ENCODE measurements at regions not wholly inside any gene's neighbourhood (a gene's known extent, or its start where the extent isn't known, plus 50 kb on each side); places are given as distances from the start of the nearest gene placed in this dataset.

- POLR2A ChIA-PET = no interaction called here
- peaks cover 0 to 6% (median 0%) of the 10 kb centered on the region in 5 donors for H3K9me3 Mint-ChIP-seq
- no peaks in the 10 kb centered on the region for H3K27me3 ChIP-seq (ENCODE audit: insufficient read depth, low read length, poor library complexity, severe bottlenecking)
- H3K4me3 Mint-ChIP-seq = no peak overlapping the region
- H3K4me3 ChIP-seq (ENCODE audit: low read length) = no peak overlapping the region
- no peak overlapping the region for H3K27ac ChIP-seq (ENCODE audit: low read depth, low read length)
- no peak overlapping the region for H3K27ac Mint-ChIP-seq
- no peaks in the 10 kb centered on the region for H3K9me3 ChIP-seq (ENCODE audit: low read length)
- H3K36me3 ChIP-seq (ENCODE audit: insufficient read depth, low read length) = no peaks in the 10 kb centered on the region
- H3K4me1 Mint-ChIP-seq = no peaks in the 10 kb centered on the region
- DNase-seq = no peak
- no peaks in the 10 kb centered on the region for H3K4me1 ChIP-seq (ENCODE audit: insufficient read depth, low read length)
- no peaks in the 10 kb centered on the region for H3K27me3 Mint-ChIP-seq
- CTCF ChIA-PET = no interaction called here
- no peaks in the 10 kb centered on the region for H3K36me3 Mint-ChIP-seq
Observed at GRCh38 chr4:138327338-138327737, 85.2 kb upstream of the SLC7A11 start.

DNA sequence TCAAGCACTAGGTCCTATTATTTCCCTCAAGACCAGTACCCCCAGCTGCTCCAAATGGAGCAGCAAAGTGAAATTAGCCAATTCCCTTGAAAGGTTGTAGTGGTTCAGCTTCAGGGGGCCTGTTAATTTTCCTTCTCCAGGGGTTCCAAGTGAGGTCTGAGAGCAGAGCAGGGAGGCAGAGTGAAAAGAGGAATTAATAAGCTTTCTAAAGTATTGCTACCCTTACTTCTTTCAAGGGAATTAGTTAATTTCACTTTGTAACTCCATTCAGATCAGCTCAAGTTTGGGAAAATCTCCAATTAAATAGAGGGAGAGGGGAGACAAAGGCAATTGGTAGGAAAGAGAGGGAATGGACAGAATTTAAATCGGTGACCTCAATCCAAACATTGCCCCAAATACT, 78.7 kb upstream of the SLC7A11 start:
- Mint-ChIP-seq H3K27me3 (no peaks in the 10 kb centered on the region), H3K36me3 (no peaks in the 10 kb centered on the region), H3K27ac (no peak overlapping the region), H3K9me3 (peaks cover 0 to 6% (median 2%) of the 10 kb centered on the region in 5 donors), H3K4me1 (no peaks in the 10 kb centered on the region), H3K4me3 (no peak overlapping the region)
- Histone ChIP-seq H3K4me1 (ENCODE audit: insufficient read depth, low read length) (no peaks in the 10 kb centered on the region), H3K27ac (ENCODE audit: low read depth, low read length) (no peak overlapping the region), H3K4me3 (ENCODE audit: low read length) (no peak overlapping the region), H3K9me3 (ENCODE audit: low read length) (no peaks in the 10 kb centered on the region), H3K27me3 (ENCODE audit: insufficient read depth, low read length, poor library complexity, severe bottlenecking) (no peaks in the 10 kb centered on the region), H3K36me3 (ENCODE audit: insufficient read depth, low read length) (no peaks in the 10 kb centered on the region)
- DNase-seq = no peak
- POLR2A ChIA-PET = no interaction called here
- CTCF ChIA-PET = no interaction called here

DNA sequence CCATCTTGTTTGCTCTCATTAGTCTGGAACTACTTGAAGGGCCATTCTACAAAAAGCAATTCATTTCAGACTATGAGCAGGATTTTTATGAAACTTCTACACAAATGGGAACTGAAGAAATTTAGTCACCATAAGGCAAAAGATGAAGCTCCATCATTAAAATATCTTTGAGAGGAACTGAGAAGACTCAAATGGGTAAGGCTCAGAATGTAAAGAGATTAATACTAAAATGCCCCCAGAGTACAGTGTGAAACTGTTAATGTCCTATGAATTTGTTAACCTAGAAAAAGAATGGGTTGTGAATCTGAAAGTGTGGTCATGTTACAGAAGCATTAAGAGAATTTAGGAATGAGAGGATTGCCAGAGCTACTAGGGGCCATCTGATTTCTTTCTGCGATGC, 77.9 kb upstream of the SLC7A11 start:
- DNase-seq = no peak
- Mint-ChIP-seq H3K27me3 (no peaks in the 10 kb centered on the region), H3K4me3 (no peak overlapping the region), H3K27ac (no peak overlapping the region), H3K9me3 (peaks cover 0 to 6% (median 3%) of the 10 kb centered on the region in 5 donors), H3K36me3 (no peaks in the 10 kb centered on the region), H3K4me1 (no peaks in the 10 kb centered on the region)
- H3K36me3 ChIP-seq (ENCODE audit: insufficient read depth, low read length) = no peaks in the 10 kb centered on the region
- H3K9me3 ChIP-seq (ENCODE audit: low read length) = no peaks in the 10 kb centered on the region
- H3K4me1 ChIP-seq (ENCODE audit: insufficient read depth, low read length) = no peaks in the 10 kb centered on the region
- no peak overlapping the region for H3K27ac ChIP-seq (ENCODE audit: low read depth, low read length)
- no peak overlapping the region for H3K4me3 ChIP-seq (ENCODE audit: low read length)
- CTCF ChIA-PET = no interaction called here
- H3K27me3 ChIP-seq (ENCODE audit: insufficient read depth, low read length, poor library complexity, severe bottlenecking) = no peaks in the 10 kb centered on the region
- POLR2A ChIA-PET = no interaction called here

GRCh38 chr4:138317175-138317748, 75.1 kb upstream of the SLC7A11 start:
- ChIA-PET POLR2A (no interaction called here), CTCF (no interaction called here)
- H3K4me1 Mint-ChIP-seq = no peaks in the 10 kb centered on the region
- Histone ChIP-seq H3K4me3 (ENCODE audit: low read length) (no peak overlapping the region), H3K9me3 (ENCODE audit: low read length) (no peaks in the 10 kb centered on the region), H3K4me1 (ENCODE audit: insufficient read depth, low read length) (no peaks in the 10 kb centered on the region), H3K36me3 (ENCODE audit: insufficient read depth, low read length) (no peaks in the 10 kb centered on the region), H3K27me3 (ENCODE audit: insufficient read depth, low read length, poor library complexity, severe bottlenecking) (no peaks in the 10 kb centered on the region), H3K27ac (ENCODE audit: low read depth, low read length) (no peak overlapping the region)
- no peaks in the 10 kb centered on the region for H3K27me3 Mint-ChIP-seq
- H3K4me3 Mint-ChIP-seq = no peak overlapping the region
- H3K27ac Mint-ChIP-seq = no peak overlapping the region
- H3K36me3 Mint-ChIP-seq = no peaks in the 10 kb centered on the region
- DNase-seq = no peak
- peaks cover 0 to 7% (median 3%) of the 10 kb centered on the region in 5 donors for H3K9me3 Mint-ChIP-seq

DNA sequence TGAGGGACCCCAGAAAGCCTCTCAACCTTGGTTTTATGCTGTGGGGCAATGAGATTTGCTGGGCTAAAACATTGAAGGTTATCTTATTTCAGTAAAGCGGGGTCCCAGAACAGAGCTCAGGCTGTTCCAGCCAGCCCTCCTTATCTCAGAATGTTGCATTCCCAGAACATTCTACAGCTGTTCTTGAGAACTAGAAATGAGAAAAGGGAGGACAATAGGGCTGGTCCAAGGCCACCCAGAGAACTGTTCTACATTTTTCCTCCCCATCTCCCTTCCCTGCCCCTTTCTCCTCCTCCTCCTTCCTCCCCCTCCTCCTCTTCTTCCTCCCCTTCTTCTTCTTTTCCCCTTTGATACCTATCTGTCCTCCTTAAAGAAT, 70.4 kb upstream of the SLC7A11 start:
- H3K27me3 ChIP-seq (ENCODE audit: insufficient read depth, low read length, poor library complexity, severe bottlenecking) = no peaks in the 10 kb centered on the region
- no peak overlapping the region for H3K27ac ChIP-seq (ENCODE audit: low read depth, low read length)
- no peaks in the 10 kb centered on the region for H3K4me1 ChIP-seq (ENCODE audit: insufficient read depth, low read length)
- H3K36me3 ChIP-seq (ENCODE audit: insufficient read depth, low read length) = no peaks in the 10 kb centered on the region
- peaks cover 0 to 9% (median 2%) of the 10 kb centered on the region in 5 donors for H3K9me3 Mint-ChIP-seq
- no peak for DNase-seq
- CTCF ChIA-PET = no interaction called here
- no peaks in the 10 kb centered on the region for H3K4me1 Mint-ChIP-seq
- no peak overlapping the region for H3K27ac Mint-ChIP-seq
- no peak overlapping the region for H3K4me3 ChIP-seq (ENCODE audit: low read length)
- POLR2A ChIA-PET = no interaction called here
- H3K27me3 Mint-ChIP-seq = no peaks in the 10 kb centered on the region
- no peak overlapping the region for H3K4me3 Mint-ChIP-seq
- no peaks in the 10 kb centered on the region for H3K36me3 Mint-ChIP-seq
- H3K9me3 ChIP-seq (ENCODE audit: low read length) = no peaks in the 10 kb centered on the region

- H3K4me3 Mint-ChIP-seq = no peak overlapping the region
- POLR2A ChIA-PET = no interaction called here
- peaks cover 0 to 9% (median 2%) of the 10 kb centered on the region in 5 donors for H3K9me3 Mint-ChIP-seq
Observed at GRCh38 chr4:138311771-138312535, 69.8 kb upstream of the SLC7A11 start.

DNA sequence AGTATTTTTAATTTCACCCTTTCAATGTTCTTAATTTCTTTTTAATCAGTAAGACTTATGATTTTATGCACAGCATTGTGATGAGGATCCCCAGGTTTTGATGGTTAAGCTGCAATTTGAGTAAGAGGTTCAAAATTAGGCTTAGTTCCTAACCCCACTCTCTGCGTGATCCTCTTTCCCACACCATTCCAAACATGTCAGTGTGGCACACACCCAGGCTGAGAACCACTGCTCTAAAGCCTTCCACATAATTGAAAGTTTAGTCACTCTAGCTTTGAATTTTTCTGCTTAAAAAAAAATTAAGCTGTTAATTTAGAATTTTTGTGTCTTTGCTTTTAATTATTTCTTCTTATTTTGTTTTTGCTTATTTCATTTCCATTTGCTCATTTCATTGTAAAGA, 68.8 kb upstream of the SLC7A11 start:
- H3K4me3 Mint-ChIP-seq = no peak overlapping the region
- no peaks in the 10 kb centered on the region for H3K4me1 ChIP-seq (ENCODE audit: insufficient read depth, low read length)
- no peak overlapping the region for H3K27ac Mint-ChIP-seq
- H3K27ac ChIP-seq (ENCODE audit: low read depth, low read length) = no peak overlapping the region
- ChIA-PET POLR2A (no interaction called here), CTCF (no interaction called here)
- no peaks in the 10 kb centered on the region for H3K36me3 ChIP-seq (ENCODE audit: insufficient read depth, low read length)
- H3K27me3 ChIP-seq (ENCODE audit: insufficient read depth, low read length, poor library complexity, severe bottlenecking) = no peaks in the 10 kb centered on the region
- H3K36me3 Mint-ChIP-seq = no peaks in the 10 kb centered on the region
- peaks cover 0 to 9% (median 2%) of the 10 kb centered on the region in 5 donors for H3K9me3 Mint-ChIP-seq
- no peaks in the 10 kb centered on the region for H3K27me3 Mint-ChIP-seq
- no peaks in the 10 kb centered on the region for H3K9me3 ChIP-seq (ENCODE audit: low read length)
- no peaks in the 10 kb centered on the region for H3K4me1 Mint-ChIP-seq
- DNase-seq = no peak
- no peak overlapping the region for H3K4me3 ChIP-seq (ENCODE audit: low read length)

More at GRCh38 chr4:138311771-138312535, 69.8 kb upstream of the SLC7A11 start:
- H3K27ac ChIP-seq (ENCODE audit: low read depth, low read length) = no peak overlapping the region
- no peaks in the 10 kb centered on the region for H3K27me3 ChIP-seq (ENCODE audit: insufficient read depth, low read length, poor library complexity, severe bottlenecking)
- no peak overlapping the region for H3K27ac Mint-ChIP-seq
- CTCF ChIA-PET = no interaction called here
- H3K27me3 Mint-ChIP-seq = no peaks in the 10 kb centered on the region
- no peaks in the 10 kb centered on the region for H3K4me1 Mint-ChIP-seq
- DNase-seq = no peak
- H3K36me3 Mint-ChIP-seq = no peaks in the 10 kb centered on the region
- H3K4me1 ChIP-seq (ENCODE audit: insufficient read depth, low read length) = no peaks in the 10 kb centered on the region
- H3K9me3 ChIP-seq (ENCODE audit: low read length) = no peaks in the 10 kb centered on the region
- no peak overlapping the region for H3K4me3 ChIP-seq (ENCODE audit: low read length)
- no peaks in the 10 kb centered on the region for H3K36me3 ChIP-seq (ENCODE audit: insufficient read depth, low read length)

- H3K4me3 ChIP-seq (ENCODE audit: low read length) = no peak overlapping the region
- Mint-ChIP-seq H3K36me3 (no peaks in the 10 kb centered on the region), H3K27me3 (no peaks in the 10 kb centered on the region), H3K27ac (no peak overlapping the region), H3K4me3 (no peak overlapping the region), H3K9me3 (peaks cover 0 to 10% (median 2%) of the 10 kb centered on the region in 5 donors), H3K4me1 (no peaks in the 10 kb centered on the region)
- H3K27ac ChIP-seq (ENCODE audit: low read depth, low read length) = no peak overlapping the region
- H3K9me3 ChIP-seq (ENCODE audit: low read length) = no peaks in the 10 kb centered on the region
- H3K27me3 ChIP-seq (ENCODE audit: insufficient read depth, low read length, poor library complexity, severe bottlenecking) = no peaks in the 10 kb centered on the region
- no peak for DNase-seq
- no peaks in the 10 kb centered on the region for H3K4me1 ChIP-seq (ENCODE audit: insufficient read depth, low read length)
- no peaks in the 10 kb centered on the region for H3K36me3 ChIP-seq (ENCODE audit: insufficient read depth, low read length)
- ChIA-PET POLR2A (no interaction called here), CTCF (no interaction called here)
Observed at GRCh38 chr4:138310498-138310897, 68.3 kb upstream of the SLC7A11 start.

Data from CD8-positive, alpha-beta memory T cell (primary cell).